GOT3 (cell line): ENCODE measurements at regions not wholly inside any gene's neighbourhood (a gene's known extent, or its start where the extent isn't known, plus 50 kb on each side); places are given as distances from the start of the nearest gene placed in this dataset.
"Not testable (repeated sequence)": the region's sequence is repeated elsewhere in the genome, so short reads cannot be mapped to it uniquely, and the experiment has no call there.

Experiments used
- DNase-seq: peaks from one replicate; lab custom pipeline; 2025; ENCODE audit warnings: mixed read lengths; lab: John Stamatoyannopoulos, UW

GRCh38 chrX:52261125-52261462, 76.4 kb downstream of the MAGED4 start:
- DNase-seq = no peak

- DNase-seq = peak; percentile 31
These were observed 76.9 kb downstream of the MAGED4 start for GRCh38 chrX:52261463-52262194.

DNA sequence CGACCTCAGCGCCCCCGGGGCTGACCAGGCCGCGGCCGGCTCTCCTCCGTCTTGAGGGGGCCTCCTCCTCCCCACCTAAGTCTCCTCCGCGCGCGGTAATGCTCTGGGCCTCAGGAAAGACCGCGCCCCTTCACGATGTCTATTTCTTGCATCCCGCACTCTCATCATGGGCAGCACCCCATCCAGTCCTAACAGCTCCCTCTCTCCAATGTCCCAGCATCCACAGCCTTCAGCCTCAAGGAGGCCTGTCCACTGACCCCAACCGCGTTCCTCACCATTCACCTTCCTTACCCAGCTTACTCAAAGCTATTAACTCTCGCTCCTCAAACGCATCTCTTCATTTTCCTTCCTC, 77.5 kb downstream of the MAGED4 start:
- DNase-seq = no peak

GRCh38 chrX:52263417-52263816, 78.7 kb downstream of the MAGED4 start:
- DNase-seq = no peak

- no peak for DNase-seq
These were observed 81.0 kb downstream of the MAGED4 start for GRCh38 chrX:52265713-52266112.

DNA sequence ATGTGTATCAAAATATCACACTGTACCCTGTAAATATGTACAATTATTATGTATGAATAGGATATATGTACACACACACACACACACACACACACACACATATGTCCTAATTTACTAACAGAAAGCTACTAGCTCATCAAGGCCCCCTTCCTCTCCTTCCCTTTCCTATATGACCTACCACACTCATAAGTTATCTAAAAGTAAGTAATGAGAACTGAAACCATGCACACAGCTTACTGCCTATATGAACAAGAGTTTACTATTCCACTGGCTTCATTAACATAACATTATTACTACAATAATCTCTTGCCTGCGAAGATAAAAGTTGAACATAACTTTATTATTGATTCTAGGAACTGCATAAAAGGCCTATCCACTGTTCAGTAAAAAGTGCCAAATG, 83.8 kb downstream of the MAGED4 start:
- DNase-seq = not testable (repeated sequence)

DNA sequence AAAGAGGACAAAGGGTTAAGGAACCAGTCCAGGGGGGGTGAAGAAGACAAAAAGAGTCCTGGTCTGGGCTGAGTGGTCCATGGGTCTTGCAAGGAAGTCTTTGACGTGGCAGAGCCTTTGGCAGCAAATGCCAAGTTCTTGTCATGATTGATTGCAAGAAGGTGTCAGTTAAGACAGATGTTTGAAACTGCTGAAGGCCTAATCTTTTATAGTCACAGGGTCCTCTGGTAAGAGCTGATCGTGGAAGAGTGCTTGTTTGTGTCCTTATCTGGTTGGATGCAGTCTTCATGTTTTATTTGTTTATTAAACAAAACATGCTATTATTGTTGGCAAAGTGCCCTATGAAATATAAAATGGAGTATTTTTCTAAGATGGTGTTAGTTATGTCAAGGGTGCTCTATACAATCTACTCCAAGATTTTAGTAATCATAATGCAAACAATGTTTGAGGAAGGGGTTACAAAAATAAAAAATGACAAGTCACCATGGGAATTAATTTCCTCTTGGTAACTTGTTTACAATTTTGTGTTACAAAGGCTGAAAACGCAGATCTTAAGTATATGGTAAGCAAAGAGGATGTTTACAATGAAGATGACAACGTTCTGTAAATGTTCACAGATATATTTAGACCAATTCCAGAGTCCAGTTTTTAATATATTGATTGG, 85.9 kb downstream of the MAGED4 start:
- no peak for DNase-seq

DNA sequence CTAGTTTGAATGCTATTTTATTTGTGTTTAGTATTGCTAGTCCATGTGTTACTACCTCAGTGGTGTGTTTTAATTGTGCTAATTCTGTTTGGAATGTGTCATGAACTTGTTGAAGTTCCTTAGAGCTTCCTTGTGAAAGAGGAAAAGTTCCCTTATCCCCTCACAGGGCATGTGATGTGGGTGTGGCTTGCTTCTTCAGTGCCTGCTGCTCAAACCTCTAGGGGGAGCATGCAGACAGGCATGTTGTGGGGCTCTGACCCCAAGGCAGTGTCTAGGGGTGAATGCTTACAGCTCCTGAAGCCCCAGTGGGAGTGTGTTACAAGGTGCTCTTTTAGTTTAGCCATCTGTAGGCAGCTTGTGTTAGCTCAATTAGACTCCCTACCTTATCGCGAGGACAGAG, 86.5 kb downstream of the MAGED4 start:
- no peak for DNase-seq

DNA sequence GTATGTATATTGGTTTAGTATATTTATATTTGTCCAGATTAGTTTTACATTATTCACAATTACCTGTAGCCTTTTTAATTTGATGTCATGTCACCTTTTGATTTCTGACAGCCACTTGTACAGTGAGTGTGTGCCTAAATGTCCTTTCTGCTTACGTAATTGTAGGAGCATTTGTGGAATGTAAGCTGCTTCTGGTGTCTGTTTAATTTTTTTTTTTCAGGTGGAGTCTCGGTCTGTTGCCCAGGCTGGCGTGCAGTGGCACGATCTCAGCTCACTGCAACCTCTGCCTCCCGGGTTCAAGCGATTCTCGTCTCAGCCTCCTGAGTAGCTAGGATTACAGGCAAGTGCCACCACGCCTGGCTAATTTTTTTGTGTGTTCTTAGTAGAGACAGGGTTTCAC, 91.2 kb upstream of the XAGE2 start:
- no peak for DNase-seq

DNA sequence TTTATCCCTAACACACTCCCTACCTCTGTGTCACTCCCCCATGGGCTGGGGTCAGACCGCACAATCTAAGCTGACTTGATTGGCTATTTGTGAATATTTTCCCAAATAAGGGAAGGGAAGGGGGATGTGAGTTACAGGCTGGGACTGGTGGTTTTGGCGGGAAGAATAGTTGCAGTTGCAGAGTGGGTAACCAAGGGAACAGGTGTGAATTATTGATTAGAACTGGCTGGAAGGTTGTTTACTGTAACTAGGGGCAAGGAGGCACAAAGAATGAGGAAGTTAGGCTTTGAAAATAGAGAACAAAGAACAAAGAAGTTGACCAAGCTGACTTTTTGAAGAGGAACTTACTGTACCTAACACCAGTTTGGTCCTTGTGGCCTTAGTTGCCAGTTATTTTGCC, 88.0 kb upstream of the XAGE2 start:
- no peak for DNase-seq

DNA sequence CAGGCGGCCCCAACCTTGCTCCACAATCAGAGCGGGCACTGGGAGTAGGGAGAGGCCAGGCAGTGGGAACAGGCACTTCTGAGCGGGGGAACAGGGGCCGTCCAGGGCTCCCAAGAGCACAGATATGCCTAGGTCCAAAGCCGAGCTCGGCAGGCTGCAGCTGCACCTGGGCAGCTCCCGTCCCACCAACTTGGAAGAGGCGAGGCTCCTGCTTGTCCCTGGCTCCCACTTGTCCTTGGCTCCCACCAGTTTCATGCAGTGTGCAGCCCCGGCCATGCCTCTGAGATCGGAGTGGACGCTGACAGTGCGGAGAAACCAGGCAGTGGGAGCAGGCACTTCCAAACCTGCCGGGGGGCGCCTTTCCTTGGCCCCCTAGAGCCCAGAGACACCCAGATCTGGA, 84.0 kb upstream of the XAGE2 start:
- no peak for DNase-seq

DNA sequence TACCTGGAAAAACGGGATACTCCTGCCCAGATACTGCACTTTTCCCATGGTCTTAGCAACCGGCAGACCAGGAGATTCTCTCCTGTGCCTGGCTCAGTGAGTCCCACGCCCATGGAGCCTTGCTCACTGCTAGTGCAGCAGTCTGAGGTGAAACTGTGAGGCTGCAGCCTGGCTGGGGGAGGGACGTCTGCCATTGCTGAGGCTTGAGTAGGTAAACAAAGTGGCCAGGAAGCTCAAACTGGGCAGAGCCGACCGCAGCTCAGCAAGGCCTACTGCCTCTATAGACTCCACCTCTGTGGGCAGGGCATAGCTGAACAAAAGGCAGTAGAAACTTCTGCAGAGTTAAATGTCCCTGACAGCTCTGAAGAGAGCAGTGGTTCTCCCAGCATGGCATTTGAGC, 69.9 kb upstream of the XAGE2 start:
- DNase-seq = not testable (repeated sequence)

GRCh38 chrX:52308532-52308931, 60.3 kb upstream of the XAGE2 start:
- not testable (repeated sequence) for DNase-seq
